ENCODE measurements at regions not wholly inside any gene's neighbourhood (a gene's known extent, or its start where the extent isn't known, plus 50 kb on each side); places are given as distances from the start of the nearest gene placed in this dataset.

DNA sequence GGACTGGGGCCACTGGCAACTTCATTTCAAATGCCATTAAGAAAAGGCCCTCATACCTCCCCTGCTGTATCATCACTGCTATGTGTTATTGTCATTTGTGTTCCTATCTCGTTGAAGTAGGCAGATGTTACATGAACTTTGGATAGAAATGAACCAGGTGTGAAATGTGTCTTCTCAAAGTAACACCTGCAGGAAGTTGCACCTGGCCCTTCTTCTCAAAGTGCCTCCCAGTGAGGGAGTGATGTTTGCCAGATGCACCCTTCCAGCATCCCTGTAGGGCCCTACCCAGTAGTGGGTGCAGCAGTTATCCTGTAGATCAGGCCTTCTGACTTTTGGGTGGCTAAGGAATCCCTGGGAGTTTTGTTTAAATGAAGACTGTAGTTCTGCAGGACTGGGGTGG, 197.7 kb upstream of the CTNNB1 start:
- H3K4me1 ChIP-seq (ENCODE audit: control insufficient read depth, insufficient read depth, low read length): no peaks in the 10 kb centered on the region
- H3K27me3 ChIP-seq (ENCODE audit: control insufficient read depth, insufficient read depth, low read length): no peaks in the 10 kb centered on the region; the same call in 1 of the 2 replicates
- BruUV-seq (replicated peaks): no TSS peak
- no peaks in the 10 kb centered on the region for H3K36me3 ChIP-seq (ENCODE audit: control insufficient read depth, insufficient read depth, low read length)
- TF ChIP-seq POLR2AphosphoS5 (IDR thresholded peaks at IDR 0.05; ENCODE audit: low read depth, low read length) (no peak), SIN3A (IDR thresholded peaks at IDR 0.05; ENCODE audit: borderline replicate concordance, insufficient read depth, low read depth, low read length) (no peak), TCF7L2 (IDR thresholded peaks at IDR 0.05; ENCODE audit: low read depth, low read length) (no peak)
- TF ChIP-seq, protein P1, sequence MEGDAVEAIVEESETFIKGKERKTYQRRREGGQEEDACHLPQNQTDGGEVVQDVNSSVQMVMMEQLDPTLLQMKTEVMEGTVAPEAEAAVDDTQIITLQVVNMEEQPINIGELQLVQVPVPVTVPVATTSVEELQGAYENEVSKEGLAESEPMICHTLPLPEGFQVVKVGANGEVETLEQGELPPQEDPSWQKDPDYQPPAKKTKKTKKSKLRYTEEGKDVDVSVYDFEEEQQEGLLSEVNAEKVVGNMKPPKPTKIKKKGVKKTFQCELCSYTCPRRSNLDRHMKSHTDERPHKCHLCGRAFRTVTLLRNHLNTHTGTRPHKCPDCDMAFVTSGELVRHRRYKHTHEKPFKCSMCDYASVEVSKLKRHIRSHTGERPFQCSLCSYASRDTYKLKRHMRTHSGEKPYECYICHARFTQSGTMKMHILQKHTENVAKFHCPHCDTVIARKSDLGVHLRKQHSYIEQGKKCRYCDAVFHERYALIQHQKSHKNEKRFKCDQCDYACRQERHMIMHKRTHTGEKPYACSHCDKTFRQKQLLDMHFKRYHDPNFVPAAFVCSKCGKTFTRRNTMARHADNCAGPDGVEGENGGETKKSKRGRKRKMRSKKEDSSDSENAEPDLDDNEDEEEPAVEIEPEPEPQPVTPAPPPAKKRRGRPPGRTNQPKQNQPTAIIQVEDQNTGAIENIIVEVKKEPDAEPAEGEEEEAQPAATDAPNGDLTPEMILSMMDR (IDR thresholded peaks at IDR 0.05): no peak
- TF ChIP-seq, protein P2, sequence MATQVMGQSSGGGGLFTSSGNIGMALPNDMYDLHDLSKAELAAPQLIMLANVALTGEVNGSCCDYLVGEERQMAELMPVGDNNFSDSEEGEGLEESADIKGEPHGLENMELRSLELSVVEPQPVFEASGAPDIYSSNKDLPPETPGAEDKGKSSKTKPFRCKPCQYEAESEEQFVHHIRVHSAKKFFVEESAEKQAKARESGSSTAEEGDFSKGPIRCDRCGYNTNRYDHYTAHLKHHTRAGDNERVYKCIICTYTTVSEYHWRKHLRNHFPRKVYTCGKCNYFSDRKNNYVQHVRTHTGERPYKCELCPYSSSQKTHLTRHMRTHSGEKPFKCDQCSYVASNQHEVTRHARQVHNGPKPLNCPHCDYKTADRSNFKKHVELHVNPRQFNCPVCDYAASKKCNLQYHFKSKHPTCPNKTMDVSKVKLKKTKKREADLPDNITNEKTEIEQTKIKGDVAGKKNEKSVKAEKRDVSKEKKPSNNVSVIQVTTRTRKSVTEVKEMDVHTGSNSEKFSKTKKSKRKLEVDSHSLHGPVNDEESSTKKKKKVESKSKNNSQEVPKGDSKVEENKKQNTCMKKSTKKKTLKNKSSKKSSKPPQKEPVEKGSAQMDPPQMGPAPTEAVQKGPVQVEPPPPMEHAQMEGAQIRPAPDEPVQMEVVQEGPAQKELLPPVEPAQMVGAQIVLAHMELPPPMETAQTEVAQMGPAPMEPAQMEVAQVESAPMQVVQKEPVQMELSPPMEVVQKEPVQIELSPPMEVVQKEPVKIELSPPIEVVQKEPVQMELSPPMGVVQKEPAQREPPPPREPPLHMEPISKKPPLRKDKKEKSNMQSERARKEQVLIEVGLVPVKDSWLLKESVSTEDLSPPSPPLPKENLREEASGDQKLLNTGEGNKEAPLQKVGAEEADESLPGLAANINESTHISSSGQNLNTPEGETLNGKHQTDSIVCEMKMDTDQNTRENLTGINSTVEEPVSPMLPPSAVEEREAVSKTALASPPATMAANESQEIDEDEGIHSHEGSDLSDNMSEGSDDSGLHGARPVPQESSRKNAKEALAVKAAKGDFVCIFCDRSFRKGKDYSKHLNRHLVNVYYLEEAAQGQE (IDR thresholded peaks at IDR 0.05; ENCODE audit: insufficient read depth in 1 of 2, low read depth in 2 of 2, low read length in 1 of 2): no peak
- H3K4me3 ChIP-seq (ENCODE audit: low read depth in 2 of 2, low read length in 2 of 2): no peak overlapping the region
- no peak overlapping the region for H3K27ac ChIP-seq (ENCODE audit: low read length)
- in situ Hi-C loops (cut with HindIII; ENCODE audit: low pct_unique_long_range_greater_than_20kb, low sequenced_read_pairs): no loop called here
- intact Hi-C loops (cut with micrococcal nuclease; ENCODE audit: unreplicated experiment): no loop called here
- no peak for DNase-seq (ENCODE audit: low read depth, low spot score)
- H3K9me3 ChIP-seq (ENCODE audit: control insufficient read depth, insufficient read depth, low read depth, low read length): no peaks in the 10 kb centered on the region
- ChIA-PET POLR2A (no interaction called here), CTCF (interaction anchor here (0.6 kb wide), 1 partner anchor 574 kb away, joined by 3 read pairs; no protein-coding TSS in a partner anchor)
- no peak for ATAC-seq

DNA sequence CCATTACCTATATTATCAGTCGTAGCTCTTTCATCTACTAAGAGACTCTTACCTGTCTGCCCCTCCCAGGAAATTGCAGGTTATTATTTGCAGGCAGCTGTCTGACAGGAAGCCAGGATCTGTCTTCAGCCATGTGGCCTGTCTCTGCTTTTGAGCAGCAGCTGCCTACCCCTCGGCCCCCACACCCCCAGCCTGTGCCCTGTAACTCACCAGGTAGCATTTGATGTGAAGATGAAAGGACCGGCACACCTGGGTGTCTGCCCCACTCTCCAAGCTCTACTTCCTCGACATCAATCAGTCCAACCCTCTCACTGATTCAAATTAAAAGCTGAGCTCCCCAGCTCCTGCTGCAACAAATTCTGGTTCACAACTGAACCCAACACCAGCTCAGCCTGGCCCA, 197.2 kb upstream of the CTNNB1 start:
- Histone ChIP-seq H3K27me3 (ENCODE audit: control insufficient read depth, insufficient read depth, low read length) (no peaks in the 10 kb centered on the region; the same call in 1 of the 2 replicates), H3K36me3 (ENCODE audit: control insufficient read depth, insufficient read depth, low read length) (no peaks in the 10 kb centered on the region), H3K9me3 (ENCODE audit: control insufficient read depth, insufficient read depth, low read depth, low read length) (no peaks in the 10 kb centered on the region), H3K4me1 (ENCODE audit: control insufficient read depth, insufficient read depth, low read length) (no peaks in the 10 kb centered on the region), H3K4me3 (ENCODE audit: low read depth in 2 of 2, low read length in 2 of 2) (no peak overlapping the region), H3K27ac (ENCODE audit: low read length) (no peak overlapping the region)
- ChIA-PET POLR2A (no interaction called here), CTCF (interaction anchor here (0.6 kb wide), 1 partner anchor 574 kb away, joined by 3 read pairs; no protein-coding TSS in a partner anchor)
- no TSS peak for BruUV-seq (replicated peaks)
- ATAC-seq: no peak
- no peak for DNase-seq (ENCODE audit: low read depth, low spot score)
- in situ Hi-C loops (cut with HindIII; ENCODE audit: low pct_unique_long_range_greater_than_20kb, low sequenced_read_pairs) (no loop called here), intact Hi-C loops (cut with micrococcal nuclease; ENCODE audit: unreplicated experiment) (no loop called here)
- TF ChIP-seq, protein P2 (IDR thresholded peaks at IDR 0.05; ENCODE audit: insufficient read depth in 1 of 2, low read depth in 2 of 2, low read length in 1 of 2): no peak
- TF ChIP-seq POLR2AphosphoS5 (IDR thresholded peaks at IDR 0.05; ENCODE audit: low read depth, low read length) (no peak), TCF7L2 (IDR thresholded peaks at IDR 0.05; ENCODE audit: low read depth, low read length) (no peak), SIN3A (IDR thresholded peaks at IDR 0.05; ENCODE audit: borderline replicate concordance, insufficient read depth, low read depth, low read length) (no peak)
- TF ChIP-seq, protein P1 (IDR thresholded peaks at IDR 0.05): no peak
